Kidney capillary endothelial cell (primary cell): ENCODE measurements at regions not wholly inside any gene's neighbourhood (a gene's known extent, or its start where the extent isn't known, plus 50 kb on each side); places are given as distances from the start of the nearest gene placed in this dataset.
A peak's percentile ranks its signal among the peaks of the same experiment; 100 is the strongest.

Experiments
- DNase-seq: peaks from one replicate; pipeline ENCODE4 v3.0.0-alpha.2; 2018; ENCODE audit warnings: low spot score

- DNase-seq = no peak
Observed at GRCh38 chr1:30819244-30819571, 61.6 kb upstream of the LAPTM5 start.

GRCh38 chr1:30818568-30819243 is 61.1 kb upstream of the LAPTM5 start:
- DNase-seq = no peak

GRCh38 chr1:30817548-30817947 is 60.0 kb upstream of the LAPTM5 start:
- no peak for DNase-seq

- no peak for DNase-seq
Observed at GRCh38 chr1:30817077-30817438, 59.5 kb upstream of the LAPTM5 start.

- DNase-seq = peak; percentile 75
Observed at GRCh38 chr1:30816211-30817076, 58.9 kb upstream of the LAPTM5 start.

GRCh38 chr1:30815556-30815955 is 58.0 kb upstream of the LAPTM5 start:
- no peak for DNase-seq

- no peak for DNase-seq
Observed at GRCh38 chr1:30814292-30814691, 56.7 kb upstream of the LAPTM5 start.

GRCh38 chr1:30812076-30812475 is 54.5 kb upstream of the LAPTM5 start:
- DNase-seq = no peak

- DNase-seq = no peak
Observed at GRCh38 chr1:30811187-30811586, 53.6 kb upstream of the LAPTM5 start.

- DNase-seq = no peak
Observed at GRCh38 chr1:30810416-30811080, 53.0 kb upstream of the LAPTM5 start.

- DNase-seq = peak; percentile 66
Observed at GRCh38 chr1:30809514-30810263, 52.1 kb upstream of the LAPTM5 start.

GRCh38 chr1:30808067-30808662 is 50.6 kb upstream of the LAPTM5 start:
- DNase-seq = no peak

GRCh38 chr1:30807318-30808066 is 49.9 kb upstream of the LAPTM5 start:
- DNase-seq = no peak
